NCI-H460 (cell line): ENCODE measurements at regions not wholly inside any gene's neighbourhood (a gene's known extent, or its start where the extent isn't known, plus 50 kb on each side); places are given as distances from the start of the nearest gene placed in this dataset.

Experiments used
- DNase-seq: peaks from one replicate; pipeline ENCODE4 v3.0.0-alpha.2; 2016; ENCODE audit warnings: low read depth; ENCODE audit errors: extremely low read depth

GRCh38 chr2:122094557-122094956 is 339.1 kb downstream of the TSN start:
- no peak for DNase-seq

GRCh38 chr2:122096761-122097160 is 341.3 kb downstream of the TSN start:
- no peak for DNase-seq

- DNase-seq, result no peak
Measured at GRCh38 chr2:122098306-122098705, 342.9 kb downstream of the TSN start.

GRCh38 chr2:122100346-122100745 is 344.9 kb downstream of the TSN start:
- DNase-seq, result no peak

GRCh38 chr2:122100756-122101155 is 345.3 kb downstream of the TSN start:
- DNase-seq, result no peak

- no peak for DNase-seq
Measured at GRCh38 chr2:122101319-122101718, 345.9 kb downstream of the TSN start.

- DNase-seq, result no peak
Measured at GRCh38 chr2:122105171-122105876, 349.9 kb downstream of the TSN start.

- DNase-seq, result no peak
Measured at GRCh38 chr2:122105877-122106206, 350.4 kb downstream of the TSN start.

- no peak for DNase-seq
Measured at GRCh38 chr2:122108186-122108585, 352.7 kb downstream of the TSN start.

GRCh38 chr2:122112216-122113005 is 357.0 kb downstream of the TSN start:
- DNase-seq, result no peak

GRCh38 chr2:122114421-122114820 is 359.0 kb downstream of the TSN start:
- no peak for DNase-seq

GRCh38 chr2:122117371-122117770 is 361.9 kb downstream of the TSN start:
- no peak for DNase-seq

- no peak for DNase-seq
Measured at GRCh38 chr2:122129399-122129798, 373.9 kb downstream of the TSN start.

GRCh38 chr2:122132147-122132691 is 376.8 kb downstream of the TSN start:
- DNase-seq, result no peak

GRCh38 chr2:122135021-122135937 is 379.8 kb downstream of the TSN start:
- DNase-seq, result no peak

- peak; percentile 34 for DNase-seq
Measured at GRCh38 chr2:122136056-122136455, 380.6 kb downstream of the TSN start.

- no peak for DNase-seq
Measured at GRCh38 chr2:122138561-122138960, 383.1 kb downstream of the TSN start.

GRCh38 chr2:122139739-122140420 is 384.4 kb downstream of the TSN start:
- no peak for DNase-seq

- DNase-seq, result no peak
Measured at GRCh38 chr2:122144884-122145283, 389.4 kb downstream of the TSN start.

GRCh38 chr2:122145856-122146255 is 390.4 kb downstream of the TSN start:
- DNase-seq, result no peak
